GM23338 (cell line): ENCODE measurements at regions not wholly inside any gene's neighbourhood (a gene's known extent, or its start where the extent isn't known, plus 50 kb on each side); places are given as distances from the start of the nearest gene placed in this dataset.

Experiments
- CREB1 ChIP-seq: fragments of 250-450 bp; sonication (Bioruptor Pico); IDR thresholded peaks from 2 replicates; pipeline ENCODE4 v1.5.0; 2020; ENCODE audit warnings: low read depth, mild to moderate bottlenecking, moderate library complexity
- ETS1 ChIP-seq: IDR thresholded peaks from 2 replicates; pipeline ENCODE4 v1.6.1; 2016; ENCODE audit warnings: antibody characterized with exemption
- EZH2 ChIP-seq: fragments of 200-600 bp; sonication (generic); IDR thresholded peaks from one replicate; pipeline ENCODE4 v1.8.0; 2017; ENCODE audit warnings: antibody characterized with exemption, mild to moderate bottlenecking, low read depth; ENCODE audit not compliant: unreplicated experiment
- POLR2AphosphoS5 ChIP-seq: IDR thresholded peaks from 2 replicates; pipeline ENCODE4 v1.6.1; 2016; ENCODE audit warnings: antibody characterized with exemption, low read depth
- STAT1 ChIP-seq: IDR thresholded peaks from one replicate; pipeline ENCODE4 v1.6.1; 2016; ENCODE audit warnings: antibody characterized with exemption; ENCODE audit not compliant: unreplicated experiment
- TF ChIP-seq, protein P1 (sequence below), 2 experiments: fragments of 200-600 bp in 1 of 2; sonication (generic) in 1 of 2; conservative IDR thresholded peaks; 2 replicates each; pipeline versions ENCODE4 v1.5.1 to v1.6.1; 2016 to 2017; ENCODE audit warnings: antibody characterized with exemption in 2 of 2, low read depth in 2 of 2, mild to moderate bottlenecking in 2 of 2, moderate library complexity in 1 of 2
- TF ChIP-seq, protein P2 (sequence below): IDR thresholded peaks from one replicate; pipeline ENCODE4 v1.6.1; 2018; ENCODE audit warnings: antibody characterized with exemption; ENCODE audit not compliant: unreplicated experiment

DNA sequence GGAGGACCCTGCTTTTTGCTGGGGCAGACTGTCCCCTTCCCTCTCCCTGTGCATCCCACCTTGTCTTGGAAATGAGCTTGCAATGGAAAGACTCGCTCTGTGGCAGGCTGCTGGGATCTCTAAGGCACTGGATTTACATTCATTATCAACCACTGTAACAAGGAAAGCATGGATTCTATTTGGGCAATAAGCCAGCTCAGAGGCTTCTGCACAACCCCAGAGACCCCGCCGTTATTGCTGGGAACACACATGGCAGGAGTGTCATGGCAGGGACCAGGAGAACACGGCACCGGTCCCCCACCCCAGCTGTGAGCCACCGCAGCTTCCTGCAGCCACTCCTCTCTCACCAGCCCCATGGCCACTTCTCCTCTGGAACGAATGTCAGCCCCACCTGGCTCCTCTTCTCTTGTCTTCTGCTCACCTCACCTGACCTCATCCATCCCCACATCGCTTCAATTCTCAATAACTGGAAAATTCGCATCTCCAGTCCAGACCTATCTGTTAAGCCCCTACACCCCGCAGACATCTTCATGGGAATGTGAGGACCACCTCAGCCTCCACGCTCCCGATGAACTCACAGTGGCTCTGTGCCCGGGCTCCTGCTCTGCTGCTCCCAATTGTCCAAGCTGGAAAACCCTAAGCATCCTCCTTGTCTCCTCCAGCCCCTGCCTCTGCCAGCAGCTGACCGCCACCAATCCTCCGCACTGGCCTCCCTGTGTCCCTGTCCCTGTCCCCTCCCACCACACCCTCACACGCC lies 181.5 kb downstream of the USP12 start:
- TF ChIP-seq, protein P1, sequence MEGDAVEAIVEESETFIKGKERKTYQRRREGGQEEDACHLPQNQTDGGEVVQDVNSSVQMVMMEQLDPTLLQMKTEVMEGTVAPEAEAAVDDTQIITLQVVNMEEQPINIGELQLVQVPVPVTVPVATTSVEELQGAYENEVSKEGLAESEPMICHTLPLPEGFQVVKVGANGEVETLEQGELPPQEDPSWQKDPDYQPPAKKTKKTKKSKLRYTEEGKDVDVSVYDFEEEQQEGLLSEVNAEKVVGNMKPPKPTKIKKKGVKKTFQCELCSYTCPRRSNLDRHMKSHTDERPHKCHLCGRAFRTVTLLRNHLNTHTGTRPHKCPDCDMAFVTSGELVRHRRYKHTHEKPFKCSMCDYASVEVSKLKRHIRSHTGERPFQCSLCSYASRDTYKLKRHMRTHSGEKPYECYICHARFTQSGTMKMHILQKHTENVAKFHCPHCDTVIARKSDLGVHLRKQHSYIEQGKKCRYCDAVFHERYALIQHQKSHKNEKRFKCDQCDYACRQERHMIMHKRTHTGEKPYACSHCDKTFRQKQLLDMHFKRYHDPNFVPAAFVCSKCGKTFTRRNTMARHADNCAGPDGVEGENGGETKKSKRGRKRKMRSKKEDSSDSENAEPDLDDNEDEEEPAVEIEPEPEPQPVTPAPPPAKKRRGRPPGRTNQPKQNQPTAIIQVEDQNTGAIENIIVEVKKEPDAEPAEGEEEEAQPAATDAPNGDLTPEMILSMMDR (conservative IDR thresholded peaks at IDR 0.05; ENCODE audit: low read depth in 2 of 2): no peak
- TF ChIP-seq, protein P2, sequence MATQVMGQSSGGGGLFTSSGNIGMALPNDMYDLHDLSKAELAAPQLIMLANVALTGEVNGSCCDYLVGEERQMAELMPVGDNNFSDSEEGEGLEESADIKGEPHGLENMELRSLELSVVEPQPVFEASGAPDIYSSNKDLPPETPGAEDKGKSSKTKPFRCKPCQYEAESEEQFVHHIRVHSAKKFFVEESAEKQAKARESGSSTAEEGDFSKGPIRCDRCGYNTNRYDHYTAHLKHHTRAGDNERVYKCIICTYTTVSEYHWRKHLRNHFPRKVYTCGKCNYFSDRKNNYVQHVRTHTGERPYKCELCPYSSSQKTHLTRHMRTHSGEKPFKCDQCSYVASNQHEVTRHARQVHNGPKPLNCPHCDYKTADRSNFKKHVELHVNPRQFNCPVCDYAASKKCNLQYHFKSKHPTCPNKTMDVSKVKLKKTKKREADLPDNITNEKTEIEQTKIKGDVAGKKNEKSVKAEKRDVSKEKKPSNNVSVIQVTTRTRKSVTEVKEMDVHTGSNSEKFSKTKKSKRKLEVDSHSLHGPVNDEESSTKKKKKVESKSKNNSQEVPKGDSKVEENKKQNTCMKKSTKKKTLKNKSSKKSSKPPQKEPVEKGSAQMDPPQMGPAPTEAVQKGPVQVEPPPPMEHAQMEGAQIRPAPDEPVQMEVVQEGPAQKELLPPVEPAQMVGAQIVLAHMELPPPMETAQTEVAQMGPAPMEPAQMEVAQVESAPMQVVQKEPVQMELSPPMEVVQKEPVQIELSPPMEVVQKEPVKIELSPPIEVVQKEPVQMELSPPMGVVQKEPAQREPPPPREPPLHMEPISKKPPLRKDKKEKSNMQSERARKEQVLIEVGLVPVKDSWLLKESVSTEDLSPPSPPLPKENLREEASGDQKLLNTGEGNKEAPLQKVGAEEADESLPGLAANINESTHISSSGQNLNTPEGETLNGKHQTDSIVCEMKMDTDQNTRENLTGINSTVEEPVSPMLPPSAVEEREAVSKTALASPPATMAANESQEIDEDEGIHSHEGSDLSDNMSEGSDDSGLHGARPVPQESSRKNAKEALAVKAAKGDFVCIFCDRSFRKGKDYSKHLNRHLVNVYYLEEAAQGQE: no peak
- TF ChIP-seq CREB1 (CRISPR knock-in tag): no peak
- TF ChIP-seq POLR2AphosphoS5: no peak
- TF ChIP-seq EZH2: no peak
- no peak for TF ChIP-seq STAT1
- no peak for TF ChIP-seq ETS1
